ENCODE measurements at regions not wholly inside any gene's neighbourhood (a gene's known extent, or its start where the extent isn't known, plus 50 kb on each side); places are given as distances from the start of the nearest gene placed in this dataset.
"Not testable (repeated sequence)": the region's sequence is repeated elsewhere in the genome, so short reads cannot be mapped to it uniquely, and the experiment has no call there.

DNA sequence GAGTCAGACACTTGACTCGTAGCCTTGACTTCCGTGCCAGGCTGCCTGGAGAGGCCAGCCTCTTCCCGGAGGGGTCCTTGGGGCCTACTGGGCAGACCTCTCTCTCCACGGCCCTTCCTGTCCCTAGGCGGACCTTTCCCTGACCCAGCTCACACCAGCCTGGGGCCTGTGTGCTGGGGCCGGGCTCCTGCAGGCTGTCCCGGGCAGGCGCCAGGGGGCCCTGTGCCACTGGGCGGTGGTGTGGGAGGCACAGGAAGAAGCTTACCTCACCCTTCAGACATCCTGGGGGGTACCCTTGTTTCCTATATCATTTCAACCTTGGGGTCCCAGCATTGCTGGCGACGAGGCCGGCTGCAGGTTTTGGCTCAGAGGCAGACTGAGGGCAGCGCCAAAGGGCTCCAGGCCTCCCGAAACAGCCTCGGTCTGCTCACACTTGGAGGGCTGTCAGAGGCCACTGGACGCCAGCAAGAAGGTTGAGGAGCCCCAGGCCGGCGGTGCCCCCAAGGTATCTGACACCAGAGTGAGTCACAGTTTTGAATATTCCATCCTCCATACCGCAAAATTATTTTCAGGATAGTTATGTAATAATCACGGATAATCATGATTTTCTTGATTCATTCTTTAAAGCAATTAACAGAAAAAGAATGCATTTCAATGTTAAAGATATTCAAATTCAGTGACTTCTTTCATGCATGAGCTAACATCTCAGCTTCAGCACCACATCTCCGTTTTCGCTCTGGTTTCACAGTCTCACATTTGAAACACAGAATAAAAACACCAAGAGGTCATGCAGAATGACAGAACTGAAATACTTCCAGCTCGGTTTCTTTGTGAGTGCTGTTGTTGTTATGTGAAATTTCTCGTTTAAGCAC, 3967.6 kb upstream of the TPTE start:
- not testable (repeated sequence) for TF ChIP-seq EZH2 (IDR thresholded peaks at IDR 0.05); FOXP2 (optimal IDR thresholded peaks at IDR 0.05; ENCODE audit: control extremely low read depth, extremely low read length, insufficient read depth); POLR2AphosphoS5 (IDR thresholded peaks at IDR 0.05; ENCODE audit: borderline replicate concordance, low read depth, low read length)

All from SK-N-MC (cell line).